A549 (cell line): ENCODE measurements at regions not wholly inside any gene's neighbourhood (a gene's known extent, or its start where the extent isn't known, plus 50 kb on each side); places are given as distances from the start of the nearest gene placed in this dataset.

Source experiments
- CHD2 ChIP-seq: fragments of 150-350 bp; IDR thresholded peaks from 2 replicates; pipeline ENCODE4 v1.6.1; 2014; ENCODE audit warnings: low read length; ENCODE audit not compliant: partially characterized antibody
- EHMT2 ChIP-seq: fragments of 200-600 bp; sonication (generic); IDR thresholded peaks from 2 replicates; pipeline ENCODE4 v1.6.1; 2016; ENCODE audit warnings: antibody characterized with exemption, low read depth, mild to moderate bottlenecking, moderate library complexity
- FOSL2 ChIP-seq, 2 experiments: fragments of 450-650 bp in 1 of 2; fragments of >200 bp in 1 of 2; sonication (Bioruptor Twin) in 1 of 2; formaldehyde crosslinking; IDR thresholded peaks; 2 replicates each; pipeline versions ENCODE4 v1.5.0 to v1.6.1; 2016 to 2020; ENCODE audit warnings: mild to moderate bottlenecking in 1 of 2, moderate library complexity in 1 of 2
- HOXB5 ChIP-seq: fragments of 250-450 bp; sonication (Bioruptor Pico); IDR thresholded peaks from 2 replicates; pipeline ENCODE4 v1.5.0; 2020; ENCODE audit warnings: mild to moderate bottlenecking, moderate library complexity
- MYC ChIP-seq: IDR thresholded peaks from 2 replicates; pipeline ENCODE4 v1.6.1; 2012; ENCODE audit warnings: mild to moderate bottlenecking, inconsistent platforms, low read length, improper control_type of control experiment, borderline replicate concordance
- NPAS2 ChIP-seq: fragments of 250-450 bp; sonication (Bioruptor Pico); IDR thresholded peaks from 2 replicates; pipeline ENCODE4 v1.8.0; 2022; ENCODE audit warnings: mild to moderate bottlenecking, moderate library complexity, borderline replicate concordance
- POLR2A ChIP-seq: IDR thresholded peaks from 2 replicates; pipeline ENCODE4 v1.6.1; 2012; ENCODE audit warnings: mild to moderate bottlenecking, low read length
- POLR2AphosphoS2 ChIP-seq: conservative IDR thresholded peaks from 2 replicates; pipeline ENCODE4 v1.6.1; 2012; ENCODE audit warnings: low read length, improper control_type of control experiment, inconsistent platforms
- RCOR1 ChIP-seq: fragments of 150-350 bp; IDR thresholded peaks from 2 replicates; pipeline ENCODE4 v1.6.1; 2014; ENCODE audit warnings: antibody characterized with exemption, low read length, low read depth
- RFX5 ChIP-seq: fragments of 450-650 bp; IDR thresholded peaks from 2 replicates; pipeline ENCODE4 v1.7.1; 2014; ENCODE audit warnings: antibody characterized with exemption, mild to moderate bottlenecking, moderate library complexity
- RNF2 ChIP-seq: fragments of 200-600 bp; sonication (generic); IDR thresholded peaks from 2 replicates; pipeline ENCODE4 v1.6.1; 2016; ENCODE audit warnings: low read depth, mild to moderate bottlenecking, antibody characterized with exemption, moderate library complexity, borderline replicate concordance
- SMC3 ChIP-seq: fragments of >200 bp; sonication (Bioruptor Twin); formaldehyde crosslinking; IDR thresholded peaks from 3 replicates; pipeline ENCODE4 v1.6.1; 2018; ENCODE audit warnings: inconsistent platforms
- TF ChIP-seq, protein P1 (sequence below): fragments of >200 bp; sonication (Bioruptor Twin); formaldehyde crosslinking; IDR thresholded peaks from 3 replicates; pipeline ENCODE4 v1.5.1; 2016
- TF ChIP-seq, protein P2 (sequence below): IDR thresholded peaks from 2 replicates; pipeline ENCODE4 v1.6.1; 2012

GRCh38 chr14:86780461-86780860, 1212.5 kb downstream of the GALC start:
- TF ChIP-seq EHMT2 (no peak), FOSL2 (IDR thresholded peaks at IDR 0.05) (no peak), FOSL2 (CRISPR knock-in tag; IDR thresholded peaks at IDR 0.05) (no peak), RCOR1 (no peak), POLR2AphosphoS2 (no peak), CHD2 (no peak), MYC (no peak), HOXB5 (CRISPR knock-in tag) (no peak), NPAS2 (CRISPR knock-in tag) (no peak), POLR2A (no peak), SMC3 (no peak), RNF2 (no peak), RFX5 (no peak)
- TF ChIP-seq, protein P1, sequence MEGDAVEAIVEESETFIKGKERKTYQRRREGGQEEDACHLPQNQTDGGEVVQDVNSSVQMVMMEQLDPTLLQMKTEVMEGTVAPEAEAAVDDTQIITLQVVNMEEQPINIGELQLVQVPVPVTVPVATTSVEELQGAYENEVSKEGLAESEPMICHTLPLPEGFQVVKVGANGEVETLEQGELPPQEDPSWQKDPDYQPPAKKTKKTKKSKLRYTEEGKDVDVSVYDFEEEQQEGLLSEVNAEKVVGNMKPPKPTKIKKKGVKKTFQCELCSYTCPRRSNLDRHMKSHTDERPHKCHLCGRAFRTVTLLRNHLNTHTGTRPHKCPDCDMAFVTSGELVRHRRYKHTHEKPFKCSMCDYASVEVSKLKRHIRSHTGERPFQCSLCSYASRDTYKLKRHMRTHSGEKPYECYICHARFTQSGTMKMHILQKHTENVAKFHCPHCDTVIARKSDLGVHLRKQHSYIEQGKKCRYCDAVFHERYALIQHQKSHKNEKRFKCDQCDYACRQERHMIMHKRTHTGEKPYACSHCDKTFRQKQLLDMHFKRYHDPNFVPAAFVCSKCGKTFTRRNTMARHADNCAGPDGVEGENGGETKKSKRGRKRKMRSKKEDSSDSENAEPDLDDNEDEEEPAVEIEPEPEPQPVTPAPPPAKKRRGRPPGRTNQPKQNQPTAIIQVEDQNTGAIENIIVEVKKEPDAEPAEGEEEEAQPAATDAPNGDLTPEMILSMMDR: no peak
- TF ChIP-seq, protein P2, sequence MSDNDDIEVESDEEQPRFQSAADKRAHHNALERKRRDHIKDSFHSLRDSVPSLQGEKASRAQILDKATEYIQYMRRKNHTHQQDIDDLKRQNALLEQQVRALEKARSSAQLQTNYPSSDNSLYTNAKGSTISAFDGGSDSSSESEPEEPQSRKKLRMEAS: no peak
